ENCODE measurements at regions not wholly inside any gene's neighbourhood (a gene's known extent, or its start where the extent isn't known, plus 50 kb on each side); places are given as distances from the start of the nearest gene placed in this dataset.

DNA sequence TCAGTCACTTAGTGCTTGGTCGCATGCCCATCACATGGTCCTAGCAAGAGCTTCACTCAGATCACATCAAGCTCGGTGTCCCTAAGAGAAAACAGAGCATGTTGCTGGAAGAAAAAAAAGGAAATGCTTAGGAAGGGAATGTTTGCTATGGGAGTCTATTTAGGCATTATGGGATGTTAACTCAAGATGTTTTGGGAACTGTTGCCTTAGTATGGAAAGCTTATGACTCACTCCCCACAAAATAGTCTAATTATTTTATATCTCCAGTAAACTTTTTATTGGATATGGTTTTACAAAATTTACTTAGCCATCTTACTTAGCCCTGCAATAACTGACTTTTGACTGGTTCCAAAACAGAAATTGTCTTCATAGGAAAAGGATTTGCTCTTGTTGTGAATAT lies 439.5 kb upstream of the ZEB2 start:
- DNase-seq: no peak

DNA sequence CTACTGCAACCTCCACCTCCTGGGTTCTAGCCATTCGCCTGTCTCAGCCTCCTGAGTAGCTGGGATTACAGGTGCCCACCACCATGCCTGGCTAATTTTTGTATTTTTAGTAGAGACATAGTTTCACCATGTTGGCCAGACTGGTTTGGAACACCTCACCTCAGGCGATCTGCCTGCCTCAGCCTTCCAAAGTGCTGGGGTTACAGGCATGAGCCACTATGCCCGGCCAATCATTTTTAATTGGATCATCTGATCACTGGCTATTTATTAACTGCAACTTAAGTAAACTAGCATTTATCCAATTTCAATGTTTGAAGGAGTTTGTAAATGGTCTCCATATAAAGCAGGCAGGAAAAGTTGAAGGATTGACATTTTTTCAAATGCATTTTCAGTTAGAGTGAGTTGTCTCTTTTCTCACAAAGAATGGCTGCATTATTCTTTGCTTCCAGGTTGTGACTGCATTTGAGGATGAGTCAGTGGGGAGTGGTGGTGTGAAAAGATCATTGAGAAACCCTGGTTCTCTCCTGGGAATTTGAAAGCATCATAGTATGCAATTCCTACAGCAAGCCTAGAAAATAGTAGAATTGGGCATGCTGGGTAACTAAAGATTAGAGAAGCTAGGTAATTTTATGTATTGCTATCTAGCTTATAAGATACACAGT lies 431.1 kb upstream of the ZEB2 start:
- DNase-seq: no peak

DNA sequence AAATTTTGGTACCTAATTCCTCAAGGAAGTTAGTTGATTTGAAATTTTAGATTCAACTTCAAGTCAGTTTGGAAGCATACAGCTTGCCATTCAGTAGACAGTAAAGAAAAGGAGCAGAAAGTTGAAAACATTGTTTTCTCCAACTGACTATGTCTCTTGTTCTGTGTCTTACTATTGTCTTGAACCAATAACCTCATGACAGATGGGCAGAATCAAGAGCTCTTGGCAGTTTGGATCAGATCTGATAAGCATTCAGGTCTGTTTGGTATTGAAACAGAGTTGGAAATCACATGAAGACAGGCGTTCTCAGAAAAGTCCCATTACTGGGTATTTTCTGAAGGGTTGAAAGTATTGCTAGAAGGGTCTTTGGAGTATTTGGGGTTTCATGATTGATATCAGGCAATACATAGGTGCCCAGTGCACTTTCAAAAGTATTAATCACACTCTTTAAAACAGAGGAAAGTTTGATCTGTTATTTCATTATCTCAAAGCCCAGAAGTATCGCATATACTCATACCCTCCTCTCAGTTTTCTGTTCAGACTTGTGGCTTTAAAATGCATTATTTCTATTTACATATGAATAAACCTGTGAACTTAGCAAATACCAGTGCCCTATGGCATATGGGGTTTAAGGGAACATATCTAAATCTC lies 428.4 kb upstream of the ZEB2 start:
- no peak for DNase-seq

GRCh38 chr2:144947709-144948037 lies 427.8 kb upstream of the ZEB2 start:
- DNase-seq: no peak

DNA sequence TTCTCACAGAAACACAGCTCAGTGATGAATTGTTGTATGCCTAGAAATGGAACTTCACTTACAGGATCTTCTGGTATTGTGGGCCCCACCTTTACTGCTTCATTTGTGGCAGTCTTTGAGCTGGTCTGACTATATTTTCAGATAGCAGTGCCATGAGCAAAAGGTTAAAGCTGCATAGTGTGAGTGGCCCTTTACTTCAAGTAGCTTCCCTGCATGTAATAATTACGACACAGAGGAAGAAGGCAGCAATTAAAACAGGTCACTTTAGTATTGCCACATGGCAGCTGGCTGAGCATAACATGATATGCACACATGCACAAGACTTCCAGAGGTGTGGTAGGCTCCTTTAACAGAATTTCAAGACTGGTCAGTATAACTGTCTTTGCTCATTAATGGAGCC lies 426.3 kb upstream of the ZEB2 start:
- DNase-seq: no peak

DNA sequence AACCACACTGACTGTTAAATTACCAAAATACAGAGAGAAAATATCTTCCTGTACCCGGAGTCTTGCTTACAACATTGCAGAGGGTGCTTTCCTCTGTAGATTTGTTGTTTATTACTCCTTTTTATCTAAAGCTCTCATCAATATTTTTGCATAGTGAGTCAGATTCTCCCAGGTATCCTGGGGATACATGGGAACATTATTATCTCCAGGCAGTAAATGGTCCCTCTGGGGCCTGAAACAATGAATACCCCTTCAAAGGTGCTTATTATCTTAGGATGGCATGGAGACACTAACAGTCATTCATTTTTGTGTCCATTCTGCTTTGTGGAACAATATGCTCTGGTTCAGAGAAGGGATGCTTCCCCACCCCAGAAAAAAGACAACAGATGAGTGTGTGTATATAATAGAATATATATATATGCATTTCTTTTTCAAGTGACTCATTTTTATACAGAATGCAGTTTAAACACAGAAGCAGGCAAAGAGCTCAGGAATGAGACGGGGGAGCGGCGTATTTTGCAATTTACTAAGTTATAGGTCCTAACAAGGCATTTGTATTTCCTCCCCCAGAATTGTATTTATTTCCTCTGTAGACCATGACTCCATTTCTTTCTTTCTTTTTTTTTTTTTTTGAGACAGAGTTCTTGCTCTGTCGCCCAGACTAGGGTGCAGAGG lies 424.8 kb upstream of the ZEB2 start:
- no peak for DNase-seq

GRCh38 chr2:144943986-144944385 lies 424.1 kb upstream of the ZEB2 start:
- DNase-seq: no peak

GRCh38 chr2:144943293-144943941 lies 423.5 kb upstream of the ZEB2 start:
- no peak for DNase-seq

DNA sequence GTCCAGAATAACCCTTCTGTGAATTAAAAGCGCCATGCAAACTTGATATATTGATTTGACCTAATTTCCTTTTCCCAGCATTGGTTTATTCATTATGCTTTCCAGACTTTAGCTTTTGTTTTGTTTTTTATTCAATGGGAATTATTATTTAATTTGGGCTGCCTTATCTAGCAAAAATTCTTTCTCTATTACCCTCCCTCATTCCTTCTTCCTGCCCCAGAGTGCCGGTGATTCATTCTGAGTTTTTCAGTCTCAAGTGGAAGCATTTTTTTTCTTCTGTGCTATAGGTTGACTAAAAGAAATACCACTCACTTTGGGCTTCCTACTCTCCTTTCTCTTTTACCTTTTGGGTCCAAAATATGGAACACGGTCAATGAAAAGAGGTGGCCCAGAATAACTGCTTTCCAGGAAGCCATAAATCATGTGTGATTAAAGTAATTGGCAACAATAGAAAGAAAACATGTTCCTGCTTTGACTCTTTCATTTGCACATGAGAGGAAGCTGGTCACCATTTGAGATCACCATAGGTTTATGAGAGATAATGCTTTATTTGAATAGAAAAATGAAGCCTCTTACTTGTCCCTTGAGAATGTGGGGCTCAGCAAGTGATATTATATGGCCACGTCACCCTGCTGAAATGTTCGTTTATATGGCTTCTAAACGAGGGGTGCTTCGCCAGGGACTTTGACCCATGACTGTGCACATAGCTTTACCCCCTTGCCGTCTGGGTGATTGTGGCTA lies 422.8 kb upstream of the ZEB2 start:
- no peak for DNase-seq

- DNase-seq: no peak
Observed at GRCh38 chr2:144941743-144942488, 422.0 kb upstream of the ZEB2 start.

- no peak for DNase-seq
Observed at GRCh38 chr2:144939590-144939989, 419.7 kb upstream of the ZEB2 start.

GRCh38 chr2:144937910-144938709 lies 418.2 kb upstream of the ZEB2 start:
- no peak for DNase-seq

- DNase-seq: no peak
Observed at GRCh38 chr2:144937066-144937465, 417.1 kb upstream of the ZEB2 start.

DNA sequence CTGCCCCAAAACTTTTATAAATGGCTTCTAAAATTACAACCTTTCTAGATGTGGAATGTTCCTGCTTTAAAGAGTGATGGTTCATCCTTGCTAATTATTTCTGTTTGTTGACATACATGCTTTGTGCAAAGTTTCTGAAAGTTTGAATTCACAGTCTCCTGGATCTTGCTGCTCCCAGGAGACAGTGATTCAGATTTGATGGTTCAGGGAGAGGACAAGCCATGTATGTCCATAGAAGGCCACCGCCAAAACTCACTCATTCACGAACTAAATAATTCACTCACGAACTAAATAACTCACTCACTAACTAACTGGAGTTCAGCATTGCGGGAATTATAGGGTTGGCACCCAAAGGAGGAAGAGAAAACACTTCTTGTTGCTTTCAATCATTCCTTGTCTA lies 416.5 kb upstream of the ZEB2 start:
- DNase-seq: no peak

DNA sequence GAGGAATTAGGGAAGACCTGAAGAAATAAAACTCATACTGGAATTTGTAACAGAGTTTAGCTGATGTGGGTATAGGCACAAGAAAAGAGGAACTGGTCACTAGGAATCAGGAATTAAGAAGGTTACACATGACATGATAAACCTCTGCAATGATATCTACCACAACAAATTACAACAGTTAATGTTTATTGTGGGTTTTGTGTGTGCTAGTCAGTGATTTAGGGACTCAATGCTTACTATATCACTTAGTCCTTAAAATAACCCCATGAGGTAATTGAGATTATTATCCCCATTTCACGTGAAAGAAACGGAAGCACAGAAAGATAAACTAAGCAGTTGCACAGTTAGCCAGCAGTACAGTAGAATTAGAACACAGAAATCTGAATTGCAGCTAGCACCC lies 415.8 kb upstream of the ZEB2 start:
- no peak for DNase-seq

DNA sequence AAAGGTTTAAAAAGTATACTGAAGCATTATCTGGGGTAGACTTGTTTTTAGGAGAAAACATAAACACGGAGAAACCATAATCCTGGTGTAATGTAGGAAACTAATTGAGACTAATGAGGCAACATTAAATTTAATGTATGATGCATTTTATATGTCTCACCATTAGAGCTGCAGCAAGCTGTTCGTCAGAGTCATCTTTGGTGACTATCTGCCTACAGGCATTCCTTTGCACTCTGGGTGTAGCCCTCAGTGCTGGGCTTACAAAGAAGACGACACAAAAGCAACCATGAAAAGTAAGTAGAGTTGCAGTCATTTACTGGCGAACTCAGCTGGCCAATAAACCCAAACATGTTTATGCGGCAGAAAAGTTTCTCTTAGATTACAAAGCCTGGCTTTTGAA lies 415.3 kb upstream of the ZEB2 start:
- no peak for DNase-seq

DNA sequence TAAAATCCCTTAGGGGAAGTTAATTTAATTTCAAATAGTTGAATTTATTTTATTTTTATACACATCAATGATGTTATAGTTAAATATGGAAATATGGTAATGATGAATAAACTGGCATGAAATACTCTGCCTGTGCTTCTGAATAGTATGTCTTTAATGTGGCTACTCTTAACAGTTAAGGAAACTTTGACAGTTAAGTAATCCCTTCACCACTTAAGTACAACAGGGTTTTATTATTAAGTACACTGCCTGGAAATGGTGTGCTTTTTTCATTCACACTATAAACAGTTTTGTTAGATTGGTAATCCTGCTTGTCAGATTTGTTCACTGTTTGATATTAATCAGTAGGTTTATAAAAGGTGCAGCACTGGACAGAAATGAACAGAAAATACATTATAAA lies 412.0 kb upstream of the ZEB2 start:
- DNase-seq: no peak

DNA sequence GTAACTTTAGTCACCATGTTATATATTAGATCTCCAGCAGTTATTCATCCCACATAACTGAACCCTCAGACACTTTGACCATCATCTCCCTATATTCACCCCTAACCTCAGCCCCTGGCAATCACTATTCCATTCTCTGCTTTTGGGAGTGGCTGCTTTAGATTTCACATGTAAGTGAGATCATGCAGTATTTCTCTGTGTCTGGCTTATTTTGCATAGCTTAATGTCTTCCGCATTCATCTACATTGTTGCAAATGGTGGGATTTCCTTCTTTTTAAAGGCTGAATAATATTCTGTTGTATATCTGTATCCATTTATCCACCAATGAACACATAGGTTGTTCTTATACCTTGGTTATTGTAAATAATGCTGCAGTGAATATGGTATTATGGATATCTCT lies 411.6 kb upstream of the ZEB2 start:
- DNase-seq: no peak

GRCh38 chr2:144927429-144927828 lies 407.5 kb upstream of the ZEB2 start:
- DNase-seq: no peak

DNA sequence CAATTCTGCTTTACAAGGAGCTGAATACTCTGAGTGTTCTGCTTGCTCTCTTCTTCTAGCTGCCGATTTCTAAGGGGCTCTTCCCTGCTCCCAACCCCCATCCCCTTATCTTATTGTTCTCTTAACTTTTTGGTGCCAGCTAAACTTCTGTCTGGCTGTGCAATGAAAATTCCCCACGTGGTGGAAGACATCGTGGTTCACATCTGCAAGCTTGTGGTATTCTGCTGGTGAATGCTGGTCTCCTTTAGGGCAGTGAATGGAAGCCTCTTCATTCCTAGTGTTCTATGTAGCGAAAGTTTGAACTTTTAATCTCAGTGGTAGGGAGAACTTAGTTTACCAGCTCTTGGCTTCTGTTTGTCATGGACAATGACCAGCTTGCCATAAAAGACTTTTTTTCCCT lies 406.0 kb upstream of the ZEB2 start:
- no peak for DNase-seq

GRCh38 chr2:144924827-144925226 lies 404.9 kb upstream of the ZEB2 start:
- DNase-seq: no peak

DNA sequence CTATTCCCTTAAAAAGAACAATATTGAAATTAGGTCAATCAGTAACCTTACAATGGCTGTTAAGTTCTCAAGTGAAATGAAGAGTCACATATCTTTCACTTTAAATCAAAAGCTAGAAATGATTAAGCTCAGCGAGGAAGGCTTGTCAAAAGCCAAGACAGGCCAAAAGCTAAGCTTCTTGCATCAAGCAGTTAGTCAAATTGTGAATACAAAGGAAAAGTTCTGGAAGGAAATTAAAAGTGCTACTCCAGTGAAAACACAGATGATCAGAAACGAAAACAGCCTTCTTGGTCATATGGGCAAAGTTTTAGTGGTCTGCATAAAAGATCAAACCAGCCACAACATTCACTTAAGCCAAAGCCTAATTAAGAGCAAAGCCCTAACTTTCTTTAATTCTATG lies 402.6 kb upstream of the ZEB2 start:
- no peak for DNase-seq

Data from SHP77 treated with DMSO at 0.1 percent for 48 hours (cell line).